ENCODE measurements at regions not wholly inside any gene's neighbourhood (a gene's known extent, or its start where the extent isn't known, plus 50 kb on each side); places are given as distances from the start of the nearest gene placed in this dataset.

DNA sequence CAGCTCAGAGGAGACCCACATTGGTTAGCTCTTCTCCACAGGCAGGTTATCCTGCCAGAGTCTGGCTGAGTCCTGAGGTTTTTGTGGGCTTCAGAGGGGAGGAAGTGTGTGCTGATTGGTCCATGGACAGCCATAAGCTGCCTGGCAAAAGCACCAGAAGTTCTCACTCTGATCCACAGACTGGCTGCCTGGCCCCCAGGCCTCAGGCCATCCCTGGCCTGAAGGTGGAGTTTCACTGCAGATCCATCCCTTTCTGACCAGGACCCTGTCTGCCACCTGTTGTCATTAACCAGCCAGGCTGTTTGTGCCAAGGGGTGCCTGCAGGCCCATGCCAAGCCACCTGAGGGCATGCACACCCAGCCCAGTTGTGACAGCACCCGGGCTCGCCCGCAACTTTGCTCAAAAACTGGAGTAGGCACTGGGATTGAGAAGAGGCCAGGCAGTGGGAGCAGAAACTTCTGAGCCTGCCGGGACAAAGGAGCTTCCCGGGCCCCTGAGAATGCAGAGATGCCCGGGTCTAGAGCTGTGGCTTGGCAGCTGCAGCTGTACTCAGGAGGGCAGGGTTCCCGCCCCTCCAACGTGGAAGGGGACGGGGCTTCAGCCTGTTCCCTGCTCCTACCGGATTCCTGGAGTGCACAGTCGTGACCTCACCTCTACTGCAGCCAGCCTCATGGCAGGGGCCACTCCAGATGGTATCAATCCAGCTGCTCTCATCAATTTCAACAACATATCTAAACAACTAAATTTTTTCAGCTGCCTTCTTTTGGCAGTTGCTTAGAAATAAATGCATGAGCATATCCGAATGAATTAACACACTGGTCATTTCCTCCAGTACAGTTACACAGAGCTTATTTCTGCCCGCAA, 1277.3 kb downstream of the SLC16A7 start:
- DNase-seq (ENCODE audit: low spot score): no peak

DNA sequence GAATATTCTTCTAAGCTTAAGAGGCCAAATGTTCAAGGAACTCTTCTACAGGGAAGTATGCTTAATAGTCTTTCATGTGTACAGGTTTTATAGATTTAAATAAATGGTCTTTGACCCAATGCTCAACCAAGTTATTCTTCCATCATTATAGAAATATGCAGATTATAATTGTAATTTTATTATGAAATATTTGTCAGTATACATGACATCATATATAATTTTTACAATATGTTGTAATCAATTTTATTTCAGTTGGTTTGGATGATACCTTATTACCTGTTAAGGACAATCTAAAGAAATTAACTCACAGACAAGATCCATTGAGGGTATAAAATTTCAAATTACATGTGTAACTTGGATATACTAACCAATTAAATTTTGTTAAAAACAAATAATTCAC, 1278.3 kb downstream of the SLC16A7 start:
- DNase-seq (ENCODE audit: low spot score): no peak

DNA sequence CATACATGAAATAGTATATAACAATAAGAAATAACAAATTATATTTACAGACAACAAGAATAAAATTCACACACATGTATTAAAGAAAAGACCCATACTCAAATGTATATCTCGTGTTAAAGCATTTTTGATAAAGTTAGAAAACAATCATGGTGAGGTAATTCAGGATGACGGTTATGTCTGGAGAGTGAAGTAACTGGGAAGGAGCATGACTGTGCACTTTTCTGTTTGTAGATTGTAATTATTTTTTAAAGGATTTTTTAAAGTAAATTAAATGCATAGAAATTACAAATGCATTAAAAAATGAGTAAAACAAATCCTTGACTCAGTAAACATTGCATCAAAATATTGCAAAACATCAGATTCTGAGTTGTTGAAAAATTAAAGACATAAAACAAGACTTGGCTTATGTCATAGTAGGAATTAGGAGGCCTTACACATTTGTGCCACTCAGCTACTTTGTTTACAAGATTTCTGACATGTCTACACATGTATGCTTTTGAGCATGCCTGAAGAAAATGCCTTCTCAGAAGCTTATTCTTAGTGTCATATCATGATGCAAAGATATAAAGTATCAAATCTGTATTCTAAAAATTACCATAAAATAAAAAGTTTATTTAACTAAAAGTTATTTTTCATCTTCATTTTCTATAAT, 1325.1 kb downstream of the SLC16A7 start:
- no peak for DNase-seq (ENCODE audit: low spot score)

DNA sequence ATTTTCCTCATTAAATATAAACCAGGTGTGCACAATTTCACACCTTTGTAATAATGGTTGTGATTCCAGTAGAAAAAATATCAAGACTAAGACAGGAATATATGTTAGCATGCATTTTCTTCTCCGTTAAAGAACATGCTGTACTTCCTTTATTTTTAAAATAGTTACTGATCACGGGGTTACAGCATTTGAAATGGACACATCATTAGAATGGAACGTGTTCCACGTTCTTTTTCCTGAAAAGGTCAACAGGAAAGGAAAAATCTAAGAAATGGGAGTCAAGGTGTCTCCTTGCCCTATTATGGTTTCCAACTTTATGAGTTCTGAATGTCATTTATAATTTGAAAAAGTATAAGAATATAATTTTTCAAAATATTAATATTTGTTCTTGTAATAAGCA, 1325.7 kb downstream of the SLC16A7 start:
- DNase-seq (ENCODE audit: low spot score): no peak

DNA sequence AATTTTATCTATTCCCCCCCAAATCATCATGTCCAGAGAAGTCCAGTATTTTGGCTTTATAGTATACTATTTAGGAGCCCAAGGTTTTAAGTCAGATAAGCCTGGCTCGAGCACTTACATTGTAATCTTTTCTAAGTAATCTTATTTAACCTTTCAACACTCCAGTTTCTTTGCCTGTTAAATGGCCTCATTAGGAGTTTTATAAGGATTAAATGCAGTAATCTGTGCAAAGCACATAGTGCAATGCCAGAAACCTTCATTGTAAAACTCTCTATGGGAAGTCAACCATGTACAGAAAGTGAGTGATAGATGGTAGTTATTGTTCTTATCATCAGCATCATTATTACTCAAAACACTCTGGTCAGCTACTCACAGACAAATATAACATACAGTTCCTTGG, 1330.4 kb downstream of the SLC16A7 start:
- no peak for DNase-seq (ENCODE audit: low spot score)

DNA sequence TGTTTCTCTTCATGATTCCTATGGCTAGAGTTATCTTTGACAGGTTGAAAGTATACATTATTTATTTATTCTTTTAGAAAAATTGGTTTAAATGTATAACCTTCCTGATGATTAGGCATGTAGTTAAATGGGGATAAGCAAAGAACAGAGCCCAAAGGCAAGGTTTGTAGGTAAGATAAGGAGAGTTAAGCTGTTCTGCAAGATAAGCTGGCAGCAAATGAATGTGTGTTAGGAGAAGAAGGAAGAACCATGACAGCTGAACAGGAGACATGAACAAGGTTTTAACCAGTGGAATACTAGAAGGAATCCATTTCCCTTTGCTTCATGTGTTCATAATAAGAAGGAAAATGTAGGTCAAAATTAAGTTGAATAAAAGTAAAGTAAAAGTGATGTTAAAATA, 1330.1 kb upstream of the USP15 start:
- no peak for DNase-seq (ENCODE audit: low spot score)

DNA sequence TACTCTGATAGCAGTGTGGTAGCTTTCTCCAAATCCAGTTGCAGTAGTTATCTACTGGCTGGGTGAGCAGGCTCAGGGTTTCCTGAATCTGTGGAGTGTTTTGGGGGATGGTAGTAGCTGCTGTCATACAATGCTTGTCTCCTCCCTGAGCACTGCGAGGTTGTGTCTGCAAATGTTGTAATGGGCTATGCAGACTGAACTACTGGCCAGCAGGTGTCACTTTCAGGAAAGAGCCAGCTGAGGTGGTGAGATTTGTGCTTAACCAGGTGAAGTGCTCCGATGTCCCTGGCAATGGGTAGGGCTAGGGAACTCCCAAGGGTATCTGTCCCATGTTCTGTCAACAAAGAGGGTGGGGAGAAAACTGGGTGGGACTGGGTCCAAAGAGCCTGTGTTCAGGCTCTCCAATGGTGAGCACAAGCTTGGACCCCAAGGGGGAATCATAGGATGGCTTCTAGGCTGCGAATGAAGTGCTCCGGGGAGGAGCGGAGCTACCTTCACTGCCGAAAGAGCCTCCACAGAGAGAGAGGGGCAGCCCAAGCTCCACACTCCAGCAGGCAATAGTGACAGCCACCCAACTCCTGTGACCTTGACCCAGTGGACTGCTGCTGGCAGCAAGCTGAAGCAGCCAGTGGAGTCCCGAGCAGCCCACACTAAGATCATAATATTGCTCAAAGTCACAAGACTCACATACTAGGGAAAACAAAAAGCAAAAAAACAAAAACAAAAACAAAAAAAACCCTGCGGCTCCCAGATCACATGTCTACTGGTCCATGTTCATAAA, 1324.0 kb upstream of the USP15 start:
- no peak for DNase-seq (ENCODE audit: low spot score)

DNA sequence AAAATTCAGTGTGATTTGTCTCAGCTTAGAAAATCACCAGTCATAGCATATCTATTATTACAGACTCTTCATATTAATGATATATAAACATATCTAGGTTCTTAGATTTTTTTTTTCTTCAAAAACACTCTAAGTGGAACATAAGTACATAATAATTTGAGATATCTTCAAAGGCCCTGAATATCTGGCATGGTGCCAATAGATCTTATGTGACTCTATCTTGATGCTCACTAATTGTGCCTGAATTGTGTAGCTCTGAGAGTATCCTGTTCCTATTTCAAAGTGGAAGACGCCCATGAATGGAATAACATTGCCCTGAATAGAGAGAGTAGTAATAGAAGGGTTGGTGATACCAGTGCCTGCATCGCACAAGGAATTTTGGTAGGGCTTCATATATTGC, 1312.7 kb upstream of the USP15 start:
- no peak for DNase-seq (ENCODE audit: low spot score)

DNA sequence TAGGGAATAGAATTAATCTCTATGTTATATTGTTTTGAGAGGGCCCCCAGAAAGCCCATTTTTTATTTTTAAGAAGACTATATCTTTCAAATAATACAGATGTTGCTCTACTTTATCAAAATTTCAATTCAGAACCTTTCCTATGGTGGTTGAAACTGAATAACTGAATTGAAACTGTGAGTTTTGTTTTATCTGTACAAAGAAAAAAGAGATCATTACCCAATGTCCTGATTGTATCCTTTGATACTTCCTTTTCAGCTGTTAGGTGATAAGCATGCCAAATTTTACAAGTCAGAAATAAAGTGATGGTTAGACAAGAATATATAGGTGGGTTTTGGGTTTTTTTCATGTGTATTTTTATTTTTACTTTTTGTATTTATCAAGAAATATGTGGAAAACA, 1293.1 kb upstream of the USP15 start:
- DNase-seq (ENCODE audit: low spot score): no peak

DNA sequence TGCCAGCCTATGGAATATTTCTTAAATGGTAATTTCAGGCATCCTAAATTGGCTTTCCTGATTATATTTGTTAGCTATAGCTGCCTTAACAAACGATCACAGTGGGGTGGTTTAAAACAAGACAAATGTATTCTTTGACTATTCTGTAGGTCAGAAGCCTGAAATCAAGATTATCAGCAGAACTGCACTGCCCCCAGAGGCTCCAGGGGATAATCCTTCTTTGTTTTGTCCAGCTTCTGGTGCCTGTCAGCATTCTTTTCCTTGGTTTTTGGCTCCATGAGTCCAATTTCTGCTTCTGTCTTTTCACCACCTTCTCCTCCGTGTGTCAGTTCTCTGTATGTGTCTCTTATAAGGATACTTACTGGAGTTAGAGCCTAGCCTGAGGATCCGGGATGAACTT, 1282.2 kb upstream of the USP15 start:
- DNase-seq (ENCODE audit: low spot score): no peak

DNA sequence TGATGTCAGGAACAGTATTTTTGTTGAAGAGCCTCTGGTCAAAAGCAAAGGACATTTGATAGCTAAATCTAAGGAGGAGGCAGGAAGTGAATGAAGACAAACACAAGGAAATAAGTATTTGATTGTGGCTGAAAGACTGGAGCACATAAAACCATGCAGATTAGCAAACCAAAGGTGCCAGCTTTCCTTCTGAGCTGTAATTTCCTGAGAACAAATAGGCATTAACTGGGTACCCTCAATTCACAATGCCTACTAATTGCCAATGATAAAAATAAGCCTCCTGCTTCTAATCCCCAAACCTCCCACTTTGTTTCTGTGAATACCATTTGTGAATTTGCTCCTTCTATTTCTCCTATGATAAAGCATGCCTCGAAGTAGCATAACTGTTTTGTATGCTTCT, 1279.6 kb upstream of the USP15 start:
- no peak for DNase-seq (ENCODE audit: low spot score)

DNA sequence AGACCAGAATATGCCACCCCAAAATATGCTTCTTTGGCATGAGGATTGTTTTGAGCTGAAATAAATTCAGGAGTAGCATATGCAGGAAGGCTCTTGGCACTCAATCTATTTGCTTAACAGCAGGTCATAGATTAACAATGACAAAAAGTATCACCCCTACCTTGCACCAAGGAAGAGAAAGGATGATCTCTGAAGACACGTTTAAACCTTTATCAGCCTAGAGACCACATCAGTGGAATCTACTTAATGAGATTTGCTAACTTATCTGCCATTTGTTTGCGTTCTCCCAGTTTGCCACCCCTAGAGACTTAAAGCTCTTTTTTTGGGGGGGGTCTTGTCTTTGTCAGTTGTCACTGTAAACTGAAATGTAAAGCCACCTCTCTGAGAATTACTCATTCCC, 1278.7 kb upstream of the USP15 start:
- DNase-seq (ENCODE audit: low spot score): no peak

DNA sequence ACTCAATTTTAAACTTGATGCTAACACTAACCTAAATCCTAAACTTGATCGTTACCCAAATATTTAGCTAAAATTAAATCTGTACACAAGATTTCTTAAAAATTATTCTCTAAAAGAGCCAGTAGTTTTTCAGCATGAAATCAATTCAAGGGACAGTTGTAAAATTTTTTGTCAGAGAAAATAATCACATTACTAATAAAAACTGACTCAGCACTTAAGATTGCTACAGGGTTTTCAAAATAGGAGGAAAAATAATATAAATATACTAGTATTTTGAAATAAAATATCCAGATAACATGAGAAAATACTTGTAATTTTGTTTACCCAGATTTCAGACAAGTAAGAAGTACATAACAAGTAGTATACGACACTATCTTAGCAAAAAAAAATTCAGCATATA, 1268.1 kb upstream of the USP15 start:
- no peak for DNase-seq (ENCODE audit: low spot score)

DNA sequence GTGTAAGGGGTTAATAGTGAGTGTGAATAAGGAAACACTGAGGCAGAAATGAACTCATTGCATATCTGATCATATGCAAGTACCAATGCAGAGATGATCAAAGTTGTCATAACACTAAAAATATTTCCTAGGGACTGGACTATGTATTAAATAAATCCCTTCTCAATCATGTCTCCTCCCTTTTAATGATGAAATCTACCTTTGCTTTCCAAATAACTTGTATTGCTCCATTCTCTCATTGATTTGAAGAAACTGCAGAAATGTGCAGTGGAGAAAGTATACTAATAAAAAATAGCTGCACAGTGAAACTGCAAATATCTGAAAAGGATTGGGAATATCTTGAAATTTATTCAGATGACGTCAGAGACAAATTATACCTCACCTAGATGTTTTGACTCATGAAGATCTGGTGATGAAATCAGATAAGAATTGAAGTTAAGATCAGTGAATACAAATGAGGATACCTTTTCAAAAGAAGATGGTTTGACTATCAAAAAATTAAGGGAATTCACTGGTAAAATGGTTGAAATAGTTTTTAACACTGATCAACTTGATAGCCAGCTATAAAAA, 1264.9 kb upstream of the USP15 start:
- no peak for DNase-seq (ENCODE audit: low spot score)

DNA sequence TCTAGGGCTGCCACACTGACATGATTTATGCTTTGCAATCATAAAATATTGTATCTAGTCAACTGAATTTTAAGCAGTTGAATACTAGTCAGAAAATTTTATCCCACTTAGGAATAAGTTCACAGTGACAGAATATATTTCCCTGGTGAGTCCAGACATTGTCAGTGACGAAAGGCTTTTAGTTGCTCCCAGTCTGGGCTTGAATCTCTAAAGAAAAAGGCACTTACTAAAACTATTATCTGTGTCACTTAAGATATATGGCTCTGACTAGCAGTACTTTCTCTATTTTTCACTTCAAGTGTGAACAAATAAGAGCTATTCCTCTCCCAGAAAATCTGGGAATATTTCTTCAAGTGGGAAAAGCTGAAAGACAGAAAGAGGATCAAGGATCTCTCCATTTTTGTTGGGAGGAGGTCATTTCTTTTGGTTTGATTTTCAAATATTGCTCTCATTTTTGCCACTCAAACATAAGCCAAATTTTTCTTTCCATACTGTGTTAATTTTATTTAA, 1262.3 kb upstream of the USP15 start:
- DNase-seq (ENCODE audit: low spot score): no peak

DNA sequence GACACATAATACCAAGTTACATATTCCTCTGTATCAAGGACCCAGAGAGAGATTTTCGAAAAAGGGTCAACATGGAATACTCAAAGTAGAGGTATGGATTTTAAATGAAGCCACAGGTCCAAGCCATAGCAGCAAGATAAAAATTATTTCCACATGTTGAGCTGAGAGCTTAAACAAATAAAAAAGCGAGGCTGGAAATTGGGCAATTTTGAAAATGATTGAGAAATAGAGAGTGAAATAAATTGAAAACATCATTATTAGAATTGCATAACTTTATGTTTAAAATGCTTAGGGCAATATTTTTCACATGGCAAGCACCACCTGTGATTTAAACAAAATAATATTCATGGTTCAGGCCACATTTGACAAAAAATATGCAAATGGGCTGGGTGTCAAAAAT, 1251.0 kb upstream of the USP15 start:
- DNase-seq (ENCODE audit: low spot score): no peak

DNA sequence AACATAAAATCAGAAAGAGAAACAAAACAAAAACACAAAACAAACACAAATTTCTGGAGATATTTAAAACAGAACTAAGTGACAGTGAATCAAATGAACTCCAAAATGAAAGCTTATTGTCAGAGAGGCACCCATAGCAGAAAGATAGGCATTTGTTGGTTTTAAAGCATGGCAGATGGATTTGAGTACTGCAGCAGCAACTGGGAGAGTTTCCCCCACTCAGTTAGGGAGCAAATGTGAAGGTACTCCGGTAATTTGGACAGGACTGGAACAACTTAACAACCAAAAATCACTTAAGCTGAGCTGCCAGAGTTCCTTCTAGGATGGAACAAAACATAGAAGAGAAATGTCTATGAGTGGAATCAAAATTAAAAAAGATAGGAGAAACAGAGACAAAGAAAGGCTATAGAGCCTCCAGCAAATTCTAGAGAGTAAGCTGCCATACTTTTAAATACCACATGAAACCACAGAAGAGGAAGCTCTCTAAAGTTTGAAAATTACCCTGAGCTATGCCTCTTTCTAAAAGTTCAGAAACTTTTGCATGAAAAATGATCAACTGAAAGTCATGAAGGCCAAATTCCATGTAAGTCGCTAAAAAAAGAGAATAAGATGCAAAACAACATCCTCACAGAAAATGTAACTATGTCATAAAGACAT, 1248.3 kb upstream of the USP15 start:
- no peak for DNase-seq (ENCODE audit: low spot score)

DNA sequence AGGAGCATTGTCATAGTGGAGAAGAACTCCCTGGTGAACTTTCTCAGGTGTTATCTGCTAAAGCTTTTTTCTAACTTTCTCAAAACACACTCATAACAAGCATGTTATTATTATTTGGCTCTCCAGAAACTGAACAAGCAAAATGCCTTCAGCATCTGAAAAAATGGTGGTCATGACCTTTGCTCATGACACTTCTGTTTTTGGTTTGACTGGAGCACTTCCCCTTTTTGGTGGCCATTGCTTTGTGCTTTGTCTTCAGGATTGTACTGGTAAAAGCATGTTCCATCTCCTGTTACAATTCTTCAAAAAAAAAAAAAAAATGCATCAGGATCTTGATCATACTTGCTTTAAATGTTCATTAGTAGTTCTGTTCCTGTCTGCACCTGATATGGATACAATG, 1241.6 kb upstream of the USP15 start:
- no peak for DNase-seq (ENCODE audit: low spot score)

DNA sequence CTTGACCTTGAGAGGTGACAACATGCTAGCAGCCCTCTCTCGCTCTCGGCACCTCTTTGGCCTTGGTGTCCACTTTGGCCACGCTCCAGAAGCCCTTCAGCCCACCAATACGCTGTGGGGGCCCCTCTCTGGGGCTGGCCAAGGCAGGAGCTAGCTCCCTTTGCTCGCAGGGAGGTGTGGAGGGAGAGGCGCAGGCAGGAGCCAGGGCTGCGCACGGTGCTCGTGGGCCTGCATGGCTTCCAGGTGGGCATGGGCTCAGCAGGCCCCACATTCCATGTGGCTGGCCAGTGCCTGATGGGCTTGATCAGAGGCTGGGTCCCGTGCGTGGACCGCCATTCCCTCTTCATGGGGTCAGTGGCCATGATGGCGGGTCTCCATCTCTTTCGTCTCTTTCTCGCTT, 1237.0 kb upstream of the USP15 start:
- no peak for DNase-seq (ENCODE audit: low spot score)

DNA sequence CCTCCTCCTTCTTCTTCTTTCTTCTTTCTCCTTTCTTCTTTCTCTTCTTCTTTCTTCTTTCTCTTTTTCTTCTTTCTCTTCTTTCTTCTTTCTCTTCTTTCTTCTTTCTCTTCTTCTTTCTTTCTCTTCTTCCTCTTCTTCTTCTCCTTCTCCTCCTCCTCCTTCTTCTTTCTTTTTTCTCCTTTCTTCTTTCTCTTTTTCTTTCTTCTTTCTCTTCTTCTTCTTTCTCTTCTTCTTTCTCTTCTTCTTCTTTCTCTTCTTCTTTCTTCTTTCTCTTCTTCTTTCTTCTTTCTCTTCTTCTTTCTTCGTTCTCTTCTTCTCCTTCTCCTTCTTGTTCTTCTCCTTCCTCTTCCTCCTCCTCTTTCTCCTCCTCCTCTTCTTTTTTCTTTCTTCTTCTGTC, 1230.7 kb upstream of the USP15 start:
- DNase-seq (ENCODE audit: low spot score): no peak

DNA sequence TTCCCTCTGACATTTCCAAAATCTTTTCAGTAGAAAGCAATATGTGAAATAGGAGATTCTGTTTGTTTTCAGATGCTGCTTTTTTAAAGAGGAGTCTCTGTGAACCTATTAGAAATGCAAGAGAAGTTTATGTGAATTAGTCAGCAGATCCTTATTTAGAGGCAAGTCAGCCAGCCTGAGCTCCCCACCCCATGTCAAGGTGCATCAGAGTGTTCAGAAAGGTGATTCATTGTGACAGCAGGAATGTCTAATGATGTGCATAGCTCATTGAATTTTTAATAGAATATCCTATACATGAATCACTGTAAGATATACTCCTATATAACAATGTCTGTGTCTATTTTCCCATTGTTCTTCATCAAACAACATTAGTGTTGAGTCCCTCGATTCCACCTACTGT, 1222.4 kb upstream of the USP15 start:
- no peak for DNase-seq (ENCODE audit: low spot score)

DNA sequence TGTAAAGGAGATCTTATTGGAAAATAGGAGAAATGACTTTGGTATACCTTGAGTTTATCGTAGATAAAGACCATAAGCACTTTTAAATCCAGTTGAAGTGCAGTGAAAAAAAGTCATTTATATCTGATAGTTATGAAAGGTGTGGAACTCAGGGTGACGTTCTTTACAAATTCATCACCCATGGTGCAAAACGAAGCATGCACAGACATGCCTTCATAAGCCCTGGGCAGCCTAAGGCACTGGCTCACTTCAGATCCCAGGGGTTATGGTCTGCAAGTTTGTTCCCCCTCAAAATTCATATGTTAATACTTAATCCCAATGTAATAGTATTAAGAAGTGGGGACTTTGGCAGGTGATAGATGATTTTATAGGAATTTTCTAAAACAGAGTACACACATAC, 1216.4 kb upstream of the USP15 start:
- DNase-seq (ENCODE audit: low spot score): no peak
